AG09319 (cell line): ENCODE measurements at regions not wholly inside any gene's neighbourhood (a gene's known extent, or its start where the extent isn't known, plus 50 kb on each side); places are given as distances from the start of the nearest gene placed in this dataset.
"Not testable (repeated sequence)": the region's sequence is repeated elsewhere in the genome, so short reads cannot be mapped to it uniquely, and the experiment has no call there.

Experiments used
- DNase-seq: peaks from one replicate; pipeline ENCODE4 v3.0.0-alpha.2; 2010; ENCODE audit warnings: low read depth; ENCODE audit errors: extremely low read depth
- TF ChIP-seq, protein P1 (sequence below): IDR thresholded peaks from 2 replicates; pipeline ENCODE4 v1.5.1; 2011; ENCODE audit warnings: low read depth, mild to moderate bottlenecking, inconsistent platforms, low read length, moderate library complexity

DNA sequence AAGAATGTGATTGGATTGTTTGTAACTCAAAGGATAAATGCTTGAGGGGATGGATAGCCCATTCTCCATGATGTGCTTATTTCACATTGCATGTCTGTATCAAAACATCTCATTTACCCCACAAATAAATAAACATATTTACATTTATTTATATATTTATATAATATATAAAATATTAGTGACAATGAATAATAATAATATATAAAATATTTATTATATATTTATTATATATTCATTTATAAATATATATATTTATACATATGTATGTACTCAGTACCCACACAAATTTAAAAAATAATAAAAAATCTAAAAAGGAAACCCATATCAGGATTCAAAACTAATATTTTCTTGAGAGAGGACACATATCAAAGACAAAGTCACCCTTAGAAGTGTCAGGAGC lies 429.9 kb downstream of the KCNJ2 start:
- TF ChIP-seq, protein P1, sequence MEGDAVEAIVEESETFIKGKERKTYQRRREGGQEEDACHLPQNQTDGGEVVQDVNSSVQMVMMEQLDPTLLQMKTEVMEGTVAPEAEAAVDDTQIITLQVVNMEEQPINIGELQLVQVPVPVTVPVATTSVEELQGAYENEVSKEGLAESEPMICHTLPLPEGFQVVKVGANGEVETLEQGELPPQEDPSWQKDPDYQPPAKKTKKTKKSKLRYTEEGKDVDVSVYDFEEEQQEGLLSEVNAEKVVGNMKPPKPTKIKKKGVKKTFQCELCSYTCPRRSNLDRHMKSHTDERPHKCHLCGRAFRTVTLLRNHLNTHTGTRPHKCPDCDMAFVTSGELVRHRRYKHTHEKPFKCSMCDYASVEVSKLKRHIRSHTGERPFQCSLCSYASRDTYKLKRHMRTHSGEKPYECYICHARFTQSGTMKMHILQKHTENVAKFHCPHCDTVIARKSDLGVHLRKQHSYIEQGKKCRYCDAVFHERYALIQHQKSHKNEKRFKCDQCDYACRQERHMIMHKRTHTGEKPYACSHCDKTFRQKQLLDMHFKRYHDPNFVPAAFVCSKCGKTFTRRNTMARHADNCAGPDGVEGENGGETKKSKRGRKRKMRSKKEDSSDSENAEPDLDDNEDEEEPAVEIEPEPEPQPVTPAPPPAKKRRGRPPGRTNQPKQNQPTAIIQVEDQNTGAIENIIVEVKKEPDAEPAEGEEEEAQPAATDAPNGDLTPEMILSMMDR, result no peak
- no peak for DNase-seq

DNA sequence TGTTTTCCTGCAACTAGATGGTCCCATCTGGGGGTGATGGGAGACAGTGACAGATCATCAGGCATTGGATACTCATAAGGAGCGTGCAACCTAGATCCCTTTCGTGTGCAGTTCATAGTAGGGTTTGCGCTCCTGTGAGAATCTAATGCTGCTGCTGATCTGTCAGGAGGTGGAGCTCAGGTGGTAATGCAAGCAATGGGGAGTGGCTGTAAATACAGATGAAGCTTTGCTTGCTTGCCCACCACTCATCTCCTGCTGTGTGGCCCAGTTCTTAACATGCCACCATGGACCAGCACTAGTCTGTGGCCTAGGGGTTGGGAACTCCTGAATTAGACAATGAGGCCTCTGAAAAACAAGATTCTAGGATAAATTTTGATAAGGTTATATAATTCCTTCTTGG lies 430.6 kb downstream of the KCNJ2 start:
- DNase-seq, result not testable (repeated sequence)

DNA sequence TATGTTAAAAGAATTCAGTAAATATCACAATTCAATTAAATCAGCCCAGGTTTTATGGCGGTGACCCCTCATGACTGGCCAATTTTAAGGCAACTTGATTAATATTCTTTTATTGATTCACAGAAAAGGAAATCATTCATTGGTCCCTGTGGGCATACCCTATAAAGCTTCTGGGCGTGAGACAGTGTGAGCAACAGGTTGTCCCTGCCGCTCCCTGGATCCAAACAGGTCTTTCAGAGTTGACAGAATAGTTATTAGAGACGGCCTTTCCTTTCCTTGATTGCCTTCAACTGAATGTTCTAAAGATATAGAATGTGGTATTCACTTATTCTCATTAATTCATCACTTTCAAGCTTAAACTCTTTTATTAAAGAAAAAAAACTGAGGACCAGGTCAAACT lies 433.9 kb downstream of the KCNJ2 start:
- TF ChIP-seq, protein P1, result no peak

DNA sequence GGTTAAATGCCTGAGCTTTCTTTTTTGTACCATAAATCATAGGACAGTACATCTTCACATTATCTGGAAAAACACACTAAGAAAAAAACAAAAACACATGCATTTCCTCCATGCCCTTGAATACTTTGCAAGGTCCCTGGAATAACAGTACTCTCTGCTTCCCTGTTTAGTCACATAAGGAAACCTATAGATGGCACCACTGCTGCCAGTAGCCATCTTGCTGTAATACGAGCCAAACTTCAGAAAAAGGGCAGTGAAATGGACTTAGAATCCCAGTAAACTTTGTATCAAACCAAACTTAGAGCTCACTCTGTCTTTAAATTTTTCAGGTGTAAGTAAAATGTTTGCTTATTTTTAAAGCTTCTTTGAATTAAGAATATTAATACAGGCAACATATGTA lies 435.5 kb downstream of the KCNJ2 start:
- DNase-seq, result no peak
- TF ChIP-seq, protein P1, result no peak

More for the DNA sequence above, 433.9 kb downstream of the KCNJ2 start:
- DNase-seq, result no peak

DNA sequence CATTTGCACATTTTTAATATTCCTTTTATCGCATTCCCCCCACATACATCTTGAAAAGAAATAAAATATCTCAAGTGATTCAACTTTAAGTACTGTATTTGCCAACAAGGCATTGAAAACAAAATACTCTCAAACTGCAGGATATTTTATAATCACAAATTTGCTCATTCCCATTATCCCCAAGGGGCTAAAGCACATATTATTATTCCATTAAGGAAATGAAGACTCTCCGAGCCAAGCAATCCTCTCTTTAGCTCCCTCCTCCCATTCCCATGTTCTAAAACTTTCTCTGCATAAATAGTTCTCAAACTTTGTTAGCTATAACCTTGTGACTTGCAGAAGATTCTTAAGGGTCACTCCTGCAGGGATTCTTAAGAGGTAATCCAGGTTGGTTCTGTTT lies 436.8 kb downstream of the KCNJ2 start:
- TF ChIP-seq, protein P1, result no peak
- no peak for DNase-seq

DNA sequence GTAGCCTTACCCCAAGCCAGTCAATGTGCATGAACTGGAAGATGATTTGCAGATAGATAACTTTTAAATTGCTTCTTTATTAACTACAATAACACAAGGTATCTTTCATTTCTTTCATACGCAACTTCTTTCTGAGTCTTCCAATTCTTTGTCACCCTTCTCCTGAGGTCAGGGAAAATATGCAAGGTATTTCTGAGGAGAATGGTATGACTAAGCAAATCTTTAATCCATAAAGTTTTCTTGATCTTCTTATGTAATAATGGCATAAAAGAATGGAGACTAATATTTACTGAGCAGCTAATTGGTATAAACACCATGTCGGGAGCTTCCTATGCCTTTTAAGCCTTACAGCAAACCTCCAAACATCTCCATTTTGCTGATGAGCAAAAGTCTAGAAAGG lies 438.9 kb downstream of the KCNJ2 start:
- TF ChIP-seq, protein P1, result no peak
- no peak for DNase-seq

DNA sequence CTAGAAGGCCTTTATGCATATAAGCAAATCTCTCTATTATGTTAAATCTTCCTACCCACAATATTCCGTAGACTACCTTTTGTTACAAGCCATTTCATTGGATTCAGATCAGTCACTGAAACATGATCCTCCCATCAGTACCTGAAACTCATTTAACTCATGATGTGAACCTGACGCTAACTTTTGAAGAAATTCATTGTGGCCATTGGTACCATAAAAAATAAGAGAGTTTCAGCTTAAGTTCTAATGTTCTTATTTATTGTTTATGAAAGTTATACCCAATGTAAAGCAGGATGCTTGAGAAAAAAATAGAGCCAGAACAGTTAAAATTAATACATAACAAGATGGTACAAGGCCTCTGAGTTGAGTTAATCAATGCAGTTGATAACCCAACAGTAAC lies 439.6 kb downstream of the KCNJ2 start:
- no peak for DNase-seq

DNA sequence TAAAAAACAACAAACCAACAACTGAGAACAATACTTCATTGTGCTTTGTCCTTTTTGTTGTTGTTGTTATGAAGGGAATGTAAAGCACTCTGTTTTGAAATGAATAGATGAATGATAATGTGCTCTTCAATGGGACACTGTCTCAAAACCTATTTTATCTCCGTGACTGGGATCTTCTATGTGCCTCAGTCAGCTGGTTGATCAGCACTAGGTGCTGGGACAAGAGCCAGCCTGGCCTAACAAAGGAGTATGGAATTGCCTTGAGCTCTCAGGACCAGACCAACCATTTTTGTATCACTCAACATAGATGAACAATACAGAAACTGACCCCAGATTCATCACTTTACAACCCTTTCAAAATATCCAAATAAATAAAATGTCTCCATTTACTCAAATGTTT lies 440.2 kb downstream of the KCNJ2 start:
- TF ChIP-seq, protein P1, result no peak
- no peak for DNase-seq

More for the DNA sequence above, 439.6 kb downstream of the KCNJ2 start:
- TF ChIP-seq, protein P1, result no peak
